WI38 (cell line): ENCODE measurements at regions not wholly inside any gene's neighbourhood (a gene's known extent, or its start where the extent isn't known, plus 50 kb on each side); places are given as distances from the start of the nearest gene placed in this dataset.

Source experiments
- H3K4me3 ChIP-seq: 2 replicates; pipeline ENCODE4 v1.5.1; 2011; ENCODE audit warnings: low read depth, mild to moderate bottlenecking, control low read depth, low read length
- TF ChIP-seq, protein P1 (sequence below): IDR thresholded peaks from 2 replicates; pipeline ENCODE4 v1.5.1; 2012; ENCODE audit warnings: low read depth, mild to moderate bottlenecking, control low read depth, low read length

DNA sequence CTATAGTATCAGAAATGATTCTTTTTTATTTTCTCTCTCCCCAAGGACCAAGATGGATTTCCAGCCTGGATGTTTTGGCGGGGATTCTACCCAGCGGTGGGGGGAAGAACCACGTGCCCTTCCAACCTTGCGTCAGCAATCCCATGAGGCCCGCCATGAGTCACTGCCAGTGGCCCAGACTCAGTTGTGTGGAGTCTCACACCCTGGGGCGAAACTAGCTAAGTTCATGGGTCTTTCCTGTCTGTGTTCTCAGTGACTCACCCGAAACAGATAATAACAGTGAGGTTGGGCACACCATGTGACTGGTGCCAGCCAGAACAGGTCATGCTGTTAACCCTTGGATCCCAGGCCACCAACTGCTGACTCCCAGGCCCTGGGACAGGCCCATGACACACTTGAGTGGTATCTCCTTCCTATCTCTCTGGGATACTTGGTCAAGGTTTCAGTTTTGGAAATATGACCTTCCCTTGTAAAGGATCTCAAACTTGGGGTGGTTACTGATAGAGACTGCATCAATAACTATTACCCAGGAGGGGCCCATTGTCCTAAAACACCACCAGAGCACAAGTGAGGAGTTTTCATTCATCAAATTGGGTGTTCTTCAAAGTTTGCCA is 98.0 kb upstream of the DUSP10 start:
- TF ChIP-seq, protein P1, sequence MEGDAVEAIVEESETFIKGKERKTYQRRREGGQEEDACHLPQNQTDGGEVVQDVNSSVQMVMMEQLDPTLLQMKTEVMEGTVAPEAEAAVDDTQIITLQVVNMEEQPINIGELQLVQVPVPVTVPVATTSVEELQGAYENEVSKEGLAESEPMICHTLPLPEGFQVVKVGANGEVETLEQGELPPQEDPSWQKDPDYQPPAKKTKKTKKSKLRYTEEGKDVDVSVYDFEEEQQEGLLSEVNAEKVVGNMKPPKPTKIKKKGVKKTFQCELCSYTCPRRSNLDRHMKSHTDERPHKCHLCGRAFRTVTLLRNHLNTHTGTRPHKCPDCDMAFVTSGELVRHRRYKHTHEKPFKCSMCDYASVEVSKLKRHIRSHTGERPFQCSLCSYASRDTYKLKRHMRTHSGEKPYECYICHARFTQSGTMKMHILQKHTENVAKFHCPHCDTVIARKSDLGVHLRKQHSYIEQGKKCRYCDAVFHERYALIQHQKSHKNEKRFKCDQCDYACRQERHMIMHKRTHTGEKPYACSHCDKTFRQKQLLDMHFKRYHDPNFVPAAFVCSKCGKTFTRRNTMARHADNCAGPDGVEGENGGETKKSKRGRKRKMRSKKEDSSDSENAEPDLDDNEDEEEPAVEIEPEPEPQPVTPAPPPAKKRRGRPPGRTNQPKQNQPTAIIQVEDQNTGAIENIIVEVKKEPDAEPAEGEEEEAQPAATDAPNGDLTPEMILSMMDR, result no peak
- no peak overlapping the region for H3K4me3 ChIP-seq

DNA sequence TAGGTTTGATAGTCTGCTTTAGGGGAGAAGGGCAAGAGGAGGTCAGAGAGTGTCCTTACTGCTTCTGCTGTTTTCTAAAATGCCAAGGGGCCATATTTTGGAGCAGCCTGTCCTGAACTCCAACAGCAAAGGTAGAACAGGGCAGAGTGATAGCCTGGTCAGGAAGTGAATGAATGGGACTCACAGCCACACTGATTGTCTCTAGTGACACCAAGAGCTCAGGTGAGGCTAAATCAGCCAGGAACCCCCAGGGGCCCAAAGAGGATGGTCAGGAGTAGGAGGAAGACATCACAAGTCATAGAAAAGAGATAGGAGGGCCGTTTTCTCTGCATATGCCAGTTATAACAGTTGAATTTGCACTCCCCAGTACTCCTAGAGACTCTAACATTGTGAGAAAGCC is 97.4 kb upstream of the DUSP10 start:
- no peak overlapping the region for H3K4me3 ChIP-seq
- TF ChIP-seq, protein P1, result no peak

GRCh38 chr1:221837896-221838295 is 96.0 kb upstream of the DUSP10 start:
- TF ChIP-seq, protein P1, result no peak
- no peak overlapping the region for H3K4me3 ChIP-seq

- no peak overlapping the region for H3K4me3 ChIP-seq
- TF ChIP-seq, protein P1, result no peak
Measured at GRCh38 chr1:221834698-221835513, 93.0 kb upstream of the DUSP10 start.

DNA sequence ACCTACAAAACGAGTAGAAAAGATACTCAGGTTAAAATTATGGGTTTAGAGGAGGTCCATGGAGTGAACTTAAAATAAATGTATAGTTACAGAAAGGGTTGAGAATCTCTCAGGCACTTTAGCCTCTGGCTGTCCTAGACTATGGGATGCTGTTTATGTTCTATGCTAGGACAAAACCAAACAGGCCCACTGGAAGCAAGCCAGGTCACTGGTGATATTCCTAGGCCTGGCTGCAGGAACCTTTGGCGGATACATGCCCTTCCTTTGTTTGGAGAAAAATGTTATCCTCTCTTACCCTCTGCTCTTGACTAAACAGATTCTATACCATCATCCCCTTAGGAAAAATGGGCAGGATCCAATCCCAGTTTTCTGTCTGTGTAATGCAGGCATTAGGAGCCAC is 90.7 kb upstream of the DUSP10 start:
- H3K4me3 ChIP-seq, result no peak overlapping the region
- TF ChIP-seq, protein P1, result no peak

DNA sequence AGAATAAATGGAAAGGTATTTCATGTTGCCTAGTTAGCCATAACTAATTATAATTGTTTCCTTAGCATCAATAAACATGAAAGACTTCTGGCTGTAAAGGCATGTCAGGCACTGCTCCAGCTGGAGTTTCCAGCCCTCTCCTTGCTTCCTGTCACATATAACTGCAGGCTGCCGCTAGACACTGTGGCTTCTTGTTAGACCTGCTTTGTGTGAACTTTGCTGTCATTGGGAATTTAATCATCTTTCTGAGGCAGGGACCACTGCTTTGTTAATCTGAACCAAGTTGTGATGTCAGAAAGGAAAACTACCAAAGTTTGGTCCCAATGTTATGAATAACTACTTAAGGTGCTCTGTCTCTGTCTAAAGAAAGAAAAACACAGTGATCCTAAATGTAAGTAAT is 90.3 kb upstream of the DUSP10 start:
- TF ChIP-seq, protein P1, result no peak

DNA sequence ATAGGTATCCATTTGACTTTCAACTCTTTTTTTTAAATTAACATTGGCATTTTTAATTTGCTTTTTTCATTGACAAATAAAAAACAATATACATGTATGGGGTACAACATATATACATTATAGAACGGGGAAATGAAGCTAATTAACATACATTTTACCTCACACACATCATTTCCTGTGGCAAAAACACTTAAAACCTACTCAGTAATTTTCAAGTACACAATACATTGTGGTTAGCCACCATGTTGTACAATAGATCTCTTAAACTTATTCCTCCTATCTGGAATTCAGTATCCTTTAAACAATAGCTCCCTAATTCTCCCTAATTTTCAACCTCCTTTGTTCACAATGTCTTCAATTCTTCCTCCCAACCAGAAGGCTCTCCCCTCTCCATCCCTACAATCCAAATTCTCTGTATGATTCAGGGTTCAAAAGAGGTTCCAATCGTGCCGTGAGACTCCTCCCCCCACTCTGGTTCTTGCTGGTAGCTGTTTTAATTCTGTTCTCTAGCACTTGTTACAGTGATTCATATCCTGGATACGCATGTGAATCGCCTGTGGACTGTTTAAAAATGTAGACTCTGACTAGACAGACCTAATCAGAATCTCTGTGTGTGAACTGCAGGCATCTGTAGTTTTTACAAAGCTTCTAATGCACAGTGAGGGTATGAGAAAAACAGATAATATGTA is 87.6 kb upstream of the DUSP10 start:
- TF ChIP-seq, protein P1, result no peak
- H3K4me3 ChIP-seq, result no peak overlapping the region

More for the DNA sequence above, 90.3 kb upstream of the DUSP10 start:
- H3K4me3 ChIP-seq, result no peak overlapping the region
